ENCODE measurements at regions not wholly inside any gene's neighbourhood (a gene's known extent, or its start where the extent isn't known, plus 50 kb on each side); places are given as distances from the start of the nearest gene placed in this dataset.

GRCh38 chr4:1502501-1502886 is 96.3 kb upstream of the NKX1-1 start:
- peaks cover 0 to 17% (median 0%) of the 10 kb centered on the region in 3 donors for H3K9me3 ChIP-seq (ENCODE audit: control extremely low read depth in 1 of 3, control insufficient read depth in 2 of 3, insufficient read depth in 1 of 3, low read length in 2 of 3)
- ATAC-seq (ENCODE audit: low read depth) (no peak), DNase-seq (no peak)
- no peaks in the 10 kb centered on the region for H3K9me3 Mint-ChIP-seq (ENCODE audit: insufficient read depth)
- H3K27ac Mint-ChIP-seq: no peak overlapping the region
- intact Hi-C loops (cut with micrococcal nuclease): no loop called here
- no peak overlapping the region for H3K4me2 ChIP-seq (replicated peaks; ENCODE audit: low read depth, low read length, poor library complexity, severe bottlenecking)
- H3K4me3 Mint-ChIP-seq: no peak overlapping the region
- H3K9ac ChIP-seq (ENCODE audit: low read length): no peak overlapping the region
- H3K27ac ChIP-seq (ENCODE audit: low read length in 2 of 2): no peak overlapping the region
- H3K4me1 Mint-ChIP-seq: no peaks in the 10 kb centered on the region
- H3K36me3 ChIP-seq (replicated peaks in 1 of 2; ENCODE audit: control extremely low read depth in 1 of 2, control insufficient read depth in 1 of 2, extremely low read depth in 1 of 2, insufficient read depth in 2 of 2, low read length in 1 of 2): no peaks in the 10 kb centered on the region
- TF ChIP-seq EZH2 (IDR thresholded peaks at IDR 0.05; ENCODE audit: borderline replicate concordance, insufficient read depth, low read depth, low read length, poor library complexity, severe bottlenecking): no peak
- H4K20me1 ChIP-seq (ENCODE audit: control insufficient read depth, insufficient read depth, low read length, poor library complexity, severe bottlenecking): no peaks in the 10 kb centered on the region
- ChIA-PET CTCF (no interaction called here), POLR2A (no interaction called here)
- H2AFZ ChIP-seq (ENCODE audit: insufficient read depth, low read depth, low read length, poor library complexity, severe bottlenecking): no peak overlapping the region
- WGBS (ENCODE audit: insufficient coverage): 89% methylated on average over 16 of the region's 16 CpGs
- H3K79me2 ChIP-seq (ENCODE audit: control insufficient read depth, insufficient read depth, low read length): no peaks in the 10 kb centered on the region
- peaks cover 3% of the 10 kb centered on the region for H3K27me3 Mint-ChIP-seq
- H3K4me1 ChIP-seq (ENCODE audit: control insufficient read depth in 2 of 2, insufficient read depth in 2 of 2, low read length in 2 of 2): no peaks in the 10 kb centered on the region
- peaks cover 0 to 7% (median 0%) of the 10 kb centered on the region in 4 experiments for H3K27me3 ChIP-seq (replicated peaks in 1 of 4; ENCODE audit: control extremely low read depth in 1 of 4, control insufficient read depth in 3 of 4, insufficient read depth in 4 of 4, low read length in 3 of 4)
- no peak overlapping the region for H3K4me3 ChIP-seq (ENCODE audit: control extremely low read depth in 1 of 5, extremely low read depth in 1 of 5, insufficient read depth in 1 of 5, low read depth in 2 of 5, low read length in 4 of 5)

DNA sequence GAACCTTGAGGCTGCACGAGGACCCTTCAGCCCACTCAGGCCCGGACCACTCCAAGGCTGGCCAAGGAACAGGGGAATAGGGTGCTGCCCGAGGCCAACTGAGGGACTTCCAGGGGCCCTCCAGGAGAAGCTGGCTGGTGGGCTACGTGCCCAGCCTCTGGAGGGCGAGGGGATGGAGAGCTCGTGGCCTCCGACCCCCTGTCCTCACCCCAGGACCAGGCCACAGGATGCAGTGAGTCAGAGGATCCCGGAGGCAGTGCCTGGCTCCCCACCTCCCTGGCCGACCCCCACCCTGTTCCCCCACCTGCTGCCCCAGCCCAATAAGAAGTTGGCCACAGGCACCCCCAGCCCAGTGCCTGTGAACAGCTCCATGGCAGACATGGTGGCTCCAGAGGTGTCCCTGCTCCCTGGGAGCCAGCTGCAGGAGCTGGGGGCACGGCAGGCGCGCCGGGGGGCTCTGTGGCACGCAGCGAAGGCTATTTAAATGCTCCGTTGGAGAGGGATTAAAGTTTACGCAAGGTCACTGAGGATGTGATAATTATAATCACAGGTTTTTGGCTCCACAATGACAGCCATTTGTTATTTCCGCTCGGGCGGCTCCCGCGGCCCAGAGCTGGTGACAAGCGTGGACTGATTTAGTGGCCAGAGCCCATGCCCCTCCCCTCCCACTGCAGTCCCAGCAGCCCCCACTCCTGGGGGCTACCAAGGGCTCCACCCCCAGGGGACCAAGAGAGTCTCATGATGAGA is 95.7 kb upstream of the NKX1-1 start:
- POLR2A ChIA-PET: no interaction called here
- CTCF ChIA-PET: no interaction called here
- no peak overlapping the region for H3K27ac Mint-ChIP-seq

More for the DNA sequence above, 95.7 kb upstream of the NKX1-1 start:
- no peaks in the 10 kb centered on the region for H3K4me1 ChIP-seq (ENCODE audit: control insufficient read depth in 2 of 2, insufficient read depth in 2 of 2, low read length in 2 of 2)
- H3K79me2 ChIP-seq (ENCODE audit: control insufficient read depth, insufficient read depth, low read length): no peaks in the 10 kb centered on the region
- TF ChIP-seq, protein P1, sequence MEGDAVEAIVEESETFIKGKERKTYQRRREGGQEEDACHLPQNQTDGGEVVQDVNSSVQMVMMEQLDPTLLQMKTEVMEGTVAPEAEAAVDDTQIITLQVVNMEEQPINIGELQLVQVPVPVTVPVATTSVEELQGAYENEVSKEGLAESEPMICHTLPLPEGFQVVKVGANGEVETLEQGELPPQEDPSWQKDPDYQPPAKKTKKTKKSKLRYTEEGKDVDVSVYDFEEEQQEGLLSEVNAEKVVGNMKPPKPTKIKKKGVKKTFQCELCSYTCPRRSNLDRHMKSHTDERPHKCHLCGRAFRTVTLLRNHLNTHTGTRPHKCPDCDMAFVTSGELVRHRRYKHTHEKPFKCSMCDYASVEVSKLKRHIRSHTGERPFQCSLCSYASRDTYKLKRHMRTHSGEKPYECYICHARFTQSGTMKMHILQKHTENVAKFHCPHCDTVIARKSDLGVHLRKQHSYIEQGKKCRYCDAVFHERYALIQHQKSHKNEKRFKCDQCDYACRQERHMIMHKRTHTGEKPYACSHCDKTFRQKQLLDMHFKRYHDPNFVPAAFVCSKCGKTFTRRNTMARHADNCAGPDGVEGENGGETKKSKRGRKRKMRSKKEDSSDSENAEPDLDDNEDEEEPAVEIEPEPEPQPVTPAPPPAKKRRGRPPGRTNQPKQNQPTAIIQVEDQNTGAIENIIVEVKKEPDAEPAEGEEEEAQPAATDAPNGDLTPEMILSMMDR (IDR thresholded peaks at IDR 0.05): no peak
- TF ChIP-seq EZH2 (IDR thresholded peaks at IDR 0.05; ENCODE audit: borderline replicate concordance, insufficient read depth, low read depth, low read length, poor library complexity, severe bottlenecking): no peak
- peaks cover 0 to 7% (median 0%) of the 10 kb centered on the region in 4 experiments for H3K27me3 ChIP-seq (replicated peaks in 1 of 4; ENCODE audit: control extremely low read depth in 1 of 4, control insufficient read depth in 3 of 4, insufficient read depth in 4 of 4, low read length in 3 of 4)
- DNase-seq (no peak), ATAC-seq (ENCODE audit: low read depth) (no peak)
- Mint-ChIP-seq H3K4me1 (no peaks in the 10 kb centered on the region), H3K27me3 (peaks cover 3% of the 10 kb centered on the region), H3K4me3 (no peak overlapping the region), H3K9me3 (ENCODE audit: insufficient read depth) (no peaks in the 10 kb centered on the region)
- intact Hi-C loops (cut with micrococcal nuclease): no loop called here
- 84% methylated on average over 16 of the region's 23 CpGs for whole genome bisulfite sequencing (ENCODE audit: insufficient coverage)
- H3K27ac ChIP-seq (ENCODE audit: low read length in 2 of 2): no peak overlapping the region
- H3K36me3 ChIP-seq (replicated peaks in 1 of 2; ENCODE audit: control extremely low read depth in 1 of 2, control insufficient read depth in 1 of 2, extremely low read depth in 1 of 2, insufficient read depth in 2 of 2, low read length in 1 of 2): no peaks in the 10 kb centered on the region
- no peak overlapping the region for H3K4me3 ChIP-seq (ENCODE audit: control extremely low read depth in 1 of 5, extremely low read depth in 1 of 5, insufficient read depth in 1 of 5, low read depth in 2 of 5, low read length in 4 of 5)
- H3K9me3 ChIP-seq (ENCODE audit: control extremely low read depth in 1 of 3, control insufficient read depth in 2 of 3, insufficient read depth in 1 of 3, low read length in 2 of 3): peaks cover 0 to 17% (median 0%) of the 10 kb centered on the region in 3 donors
- no peaks in the 10 kb centered on the region for H4K20me1 ChIP-seq (ENCODE audit: control insufficient read depth, insufficient read depth, low read length, poor library complexity, severe bottlenecking)
- no peak overlapping the region for H3K4me2 ChIP-seq (replicated peaks; ENCODE audit: low read depth, low read length, poor library complexity, severe bottlenecking)
- no peak overlapping the region for H3K9ac ChIP-seq (ENCODE audit: low read length)
- H2AFZ ChIP-seq (ENCODE audit: insufficient read depth, low read depth, low read length, poor library complexity, severe bottlenecking): no peak overlapping the region
